ENCODE measurements at regions not wholly inside any gene's neighbourhood (a gene's known extent, or its start where the extent isn't known, plus 50 kb on each side); places are given as distances from the start of the nearest gene placed in this dataset.

DNA sequence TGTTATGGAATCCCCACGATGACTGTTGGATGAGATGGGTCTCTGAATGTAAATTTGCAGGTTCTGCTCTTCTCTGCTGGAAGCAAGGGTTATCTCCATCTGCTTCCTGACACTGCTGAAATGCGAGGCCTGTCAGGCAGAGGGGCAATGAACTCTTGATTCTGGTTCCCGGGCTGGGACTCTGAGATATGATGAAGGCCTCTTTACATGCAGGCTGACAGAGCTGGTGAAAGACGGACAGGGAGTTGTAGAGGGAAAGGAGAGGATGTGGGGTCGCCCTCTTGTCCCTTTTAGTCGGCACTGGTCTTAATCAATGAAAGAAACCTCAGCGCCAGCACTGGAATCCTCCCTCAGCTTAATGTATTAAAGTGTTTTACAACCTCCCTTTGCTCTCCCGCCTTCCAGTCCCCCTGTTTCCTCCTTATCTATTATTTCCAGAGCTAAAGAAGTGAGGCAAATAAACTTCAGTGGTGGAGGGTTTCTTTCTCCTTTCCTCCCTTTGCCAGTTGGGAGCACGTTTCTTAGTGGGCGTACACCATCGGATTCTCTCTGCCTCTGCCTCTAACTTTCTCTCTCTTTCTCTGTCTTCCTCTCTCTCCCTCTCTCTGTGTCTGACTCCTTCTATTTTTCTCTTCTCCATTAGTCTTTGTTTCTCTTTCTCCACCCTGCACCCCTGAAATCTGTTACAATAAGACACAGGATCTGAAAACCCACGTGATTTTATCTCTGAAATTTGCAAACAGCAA is 145.6 kb downstream of the BAMBI start:
- no peak for TF ChIP-seq POLR2AphosphoS5 (IDR thresholded peaks at IDR 0.05; ENCODE audit: borderline replicate concordance, low read depth, low read length)
- no peak for TF ChIP-seq EZH2 (IDR thresholded peaks at IDR 0.05)
